HPDE6-E6E7 (cell line): ENCODE measurements at regions not wholly inside any gene's neighbourhood (a gene's known extent, or its start where the extent isn't known, plus 50 kb on each side); places are given as distances from the start of the nearest gene placed in this dataset.

Experiments
- DNase-seq: peaks from one replicate; pipeline ENCODE4 v3.0.0; 2011; ENCODE audit warnings: missing footprints; ENCODE audit errors: extremely low spot score

DNA sequence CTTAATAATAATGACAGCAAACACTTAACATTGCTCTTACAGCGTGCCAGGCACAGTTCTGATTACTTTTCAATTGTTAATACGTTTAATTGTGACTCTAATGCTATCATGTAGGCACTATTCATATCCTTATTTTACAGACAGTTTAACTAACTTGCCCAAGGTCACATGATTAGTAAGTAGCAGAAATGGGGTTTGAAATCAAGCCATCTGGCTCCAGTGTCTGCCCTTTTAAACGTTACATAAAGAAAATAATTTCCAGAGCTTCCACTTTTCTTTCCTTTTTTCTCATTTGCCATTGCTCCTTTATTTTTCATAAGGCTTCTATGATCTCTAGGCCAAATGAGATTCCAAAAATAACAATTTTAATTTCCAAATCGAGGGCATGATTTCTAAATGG, 50.6 kb upstream of the IKZF2 start:
- DNase-seq, result no peak

DNA sequence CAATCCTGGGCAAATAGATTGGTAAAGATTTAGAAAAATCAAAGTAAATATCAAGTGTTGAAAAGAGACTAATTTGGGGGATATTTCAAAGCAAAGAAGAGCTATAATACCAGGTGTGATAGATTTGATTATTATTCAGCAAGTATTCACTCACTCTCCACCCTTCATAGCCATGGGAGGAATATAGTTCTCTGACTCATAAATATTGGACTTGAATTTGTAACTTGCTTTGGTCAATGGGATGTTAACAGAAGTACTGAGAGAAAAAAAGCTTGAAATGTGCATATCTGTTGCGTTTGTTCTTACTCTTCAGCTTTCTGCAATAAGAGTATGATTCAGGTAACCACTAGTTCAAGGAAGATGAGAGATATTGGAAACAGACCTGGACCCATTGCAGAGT, 54.5 kb upstream of the IKZF2 start:
- no peak for DNase-seq

DNA sequence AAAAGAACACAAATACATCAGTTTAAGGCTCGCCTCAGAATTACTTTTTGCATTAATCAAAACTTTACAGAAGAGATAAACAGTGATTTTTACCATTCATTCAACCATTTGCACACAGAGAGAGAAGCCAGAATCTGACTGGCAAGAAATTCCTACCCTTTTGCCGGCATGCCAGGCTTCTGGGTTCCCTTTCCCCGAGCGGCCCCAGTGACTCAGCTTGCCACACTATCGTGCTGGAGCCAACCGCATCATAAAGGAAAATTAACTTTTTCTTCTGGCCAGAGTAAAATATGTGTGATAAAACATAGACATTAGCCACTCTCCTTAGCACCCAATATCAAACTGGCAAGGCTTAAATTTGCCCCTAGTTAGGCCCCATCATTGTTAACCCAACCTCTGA, 61.8 kb upstream of the IKZF2 start:
- DNase-seq, result no peak

DNA sequence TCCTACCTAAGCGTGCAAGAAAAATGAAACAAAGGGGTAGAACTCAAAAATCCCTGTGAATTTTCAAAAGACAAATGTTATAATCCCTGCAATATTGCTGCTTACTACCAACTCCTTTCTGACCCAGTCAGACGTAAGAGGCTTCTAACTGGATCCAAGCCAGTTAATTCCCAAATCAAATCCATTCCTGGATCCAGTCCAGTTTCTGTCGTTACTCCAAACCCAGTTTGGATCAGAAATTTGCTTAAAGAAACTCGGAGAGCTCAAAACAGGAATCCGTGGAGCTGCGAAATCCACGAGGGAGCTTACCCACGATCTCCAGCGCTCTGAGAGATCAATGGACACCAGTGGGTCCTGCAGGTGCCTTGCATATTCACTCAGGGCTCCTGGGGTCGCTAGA, 62.8 kb upstream of the IKZF2 start:
- DNase-seq, result no peak

DNA sequence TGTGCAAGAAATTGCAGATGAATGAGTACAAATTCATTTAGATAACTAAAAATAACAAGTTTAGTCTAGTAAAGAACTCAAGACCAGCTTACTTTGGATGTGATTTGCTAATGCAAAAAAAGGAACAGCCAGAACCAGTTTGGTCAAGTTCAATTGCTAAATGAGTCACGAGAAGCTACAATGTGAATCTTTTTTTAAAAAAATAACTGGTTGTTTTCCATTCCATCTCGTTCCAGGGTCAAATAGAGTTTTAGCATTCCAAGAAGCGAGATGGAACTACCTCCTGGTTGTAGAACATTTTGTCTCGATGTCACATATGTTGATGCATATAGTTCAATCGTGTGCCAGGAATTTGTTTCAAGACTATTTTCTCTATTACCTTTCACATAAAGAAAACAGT, 65.0 kb upstream of the IKZF2 start:
- peak; percentile 51 for DNase-seq

DNA sequence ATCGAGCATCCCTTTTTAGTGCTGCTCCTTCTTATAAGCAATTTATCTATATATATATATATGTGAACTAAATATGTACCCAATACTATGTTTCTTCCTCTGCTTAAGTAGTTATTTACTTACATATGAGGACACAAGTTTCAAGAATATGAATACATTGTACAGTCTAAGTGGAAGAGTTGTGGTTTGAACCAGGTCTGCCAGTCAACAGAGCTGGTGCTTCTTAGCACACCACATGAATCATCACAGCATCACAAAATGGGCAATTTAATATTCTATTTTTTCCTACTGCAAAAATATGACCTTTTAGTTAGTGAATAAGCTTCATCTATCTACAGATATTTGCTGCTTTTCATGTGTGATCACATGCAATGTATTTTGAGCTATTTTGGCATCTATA, 64.4 kb upstream of the SPAG16 start:
- no peak for DNase-seq

DNA sequence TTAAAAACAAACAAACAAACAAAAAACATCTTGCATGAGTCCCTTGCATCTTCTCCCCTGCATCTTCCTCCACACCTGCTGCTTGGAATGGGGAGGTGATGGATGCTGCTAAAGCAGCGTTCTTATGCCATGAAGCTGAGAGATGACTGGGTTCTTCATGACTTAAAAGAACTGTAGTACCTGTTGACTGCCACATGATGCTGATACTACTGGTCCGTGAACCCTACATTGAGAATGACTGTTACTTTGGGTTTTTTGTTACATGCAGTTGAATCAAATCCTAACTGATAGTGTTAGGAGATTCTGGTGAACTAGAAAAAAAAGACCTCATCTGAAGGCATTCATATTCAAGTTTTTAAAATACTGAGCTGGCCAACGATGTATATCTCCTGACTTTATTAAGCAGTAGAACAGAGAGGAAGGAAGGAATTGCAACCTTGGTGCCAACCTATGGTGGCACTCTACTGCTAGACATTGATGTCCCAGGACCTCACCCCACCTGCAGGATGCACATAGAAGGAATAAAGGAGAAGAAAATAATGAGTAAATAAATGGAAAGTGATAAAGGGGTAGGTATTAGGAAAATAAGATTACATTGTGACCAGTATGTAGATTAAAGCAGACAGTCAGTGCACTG, 63.2 kb upstream of the SPAG16 start:
- no peak for DNase-seq

DNA sequence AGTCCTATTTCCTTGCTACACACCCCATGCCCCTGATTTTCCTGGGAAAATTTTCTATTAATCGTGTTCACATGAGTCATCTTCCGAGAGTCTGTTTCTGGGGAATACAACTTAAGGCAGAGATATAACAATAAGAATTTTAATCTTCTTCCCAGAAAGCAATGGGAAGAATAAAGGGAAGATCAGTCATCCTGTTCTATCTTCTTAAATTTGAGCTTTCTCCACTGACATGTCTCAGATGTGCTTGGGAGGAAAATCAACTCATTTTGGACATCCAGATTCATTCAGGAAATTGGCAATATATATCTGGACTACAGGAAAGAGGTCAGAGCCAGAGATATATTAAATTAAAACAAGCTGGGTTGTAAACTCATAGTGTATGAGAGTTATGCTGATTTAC, 62.3 kb upstream of the SPAG16 start:
- DNase-seq, result no peak

DNA sequence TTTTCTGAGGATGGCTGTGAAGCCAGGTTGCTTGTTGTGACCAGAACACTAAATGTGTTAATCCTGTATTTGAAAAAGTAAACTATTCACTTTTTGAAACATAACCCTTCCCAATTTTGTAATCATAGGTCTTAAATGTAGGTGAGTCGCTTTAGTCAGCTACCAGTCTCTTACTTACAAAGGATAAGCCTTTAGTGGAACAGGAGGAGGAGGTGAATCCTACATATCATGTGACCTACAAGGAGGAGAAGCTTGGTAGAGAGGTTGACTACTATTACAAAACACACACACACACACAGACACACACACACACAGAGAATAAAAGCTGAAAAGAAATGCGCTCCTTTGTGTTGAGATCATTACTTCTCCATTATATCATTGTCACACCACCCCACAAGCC, 59.9 kb upstream of the SPAG16 start:
- DNase-seq, result no peak

DNA sequence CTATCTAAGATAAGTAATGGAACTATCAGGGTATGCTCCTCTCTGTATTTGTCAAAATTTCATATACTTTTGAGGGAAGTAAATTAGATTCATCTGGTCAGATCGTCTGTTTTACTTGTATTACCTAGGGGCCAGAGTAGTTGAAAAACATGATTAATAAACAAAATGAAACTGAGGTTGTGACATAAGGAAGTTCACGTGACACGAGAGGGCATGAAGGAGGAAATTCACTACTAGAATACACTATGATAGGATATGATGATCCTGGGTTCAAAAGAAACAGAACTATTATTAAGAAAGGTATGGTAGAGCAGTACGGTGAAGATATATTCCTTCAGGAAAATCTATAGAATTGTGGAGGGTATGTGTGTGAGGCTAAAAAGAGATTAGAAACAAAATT, 58.4 kb upstream of the SPAG16 start:
- no peak for DNase-seq

DNA sequence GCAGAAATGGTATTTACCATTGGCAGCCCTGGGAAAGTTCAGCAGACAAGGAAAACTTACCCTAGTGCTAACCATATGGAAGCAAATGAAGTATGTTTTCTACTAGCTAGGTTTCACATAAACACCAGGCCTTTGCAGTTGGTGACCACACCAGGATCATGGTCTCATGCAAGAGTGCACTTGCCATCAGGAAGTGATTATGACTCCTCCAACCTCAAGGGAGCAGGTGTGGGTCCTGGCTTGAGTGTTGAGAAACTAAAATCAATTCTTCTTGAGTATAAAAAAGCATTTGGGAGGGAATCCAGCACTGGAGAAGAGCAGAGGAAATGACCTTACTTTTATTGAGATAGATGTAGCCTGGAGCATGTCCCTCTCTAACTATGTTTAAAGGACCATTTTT, 56.8 kb upstream of the SPAG16 start:
- DNase-seq, result no peak

DNA sequence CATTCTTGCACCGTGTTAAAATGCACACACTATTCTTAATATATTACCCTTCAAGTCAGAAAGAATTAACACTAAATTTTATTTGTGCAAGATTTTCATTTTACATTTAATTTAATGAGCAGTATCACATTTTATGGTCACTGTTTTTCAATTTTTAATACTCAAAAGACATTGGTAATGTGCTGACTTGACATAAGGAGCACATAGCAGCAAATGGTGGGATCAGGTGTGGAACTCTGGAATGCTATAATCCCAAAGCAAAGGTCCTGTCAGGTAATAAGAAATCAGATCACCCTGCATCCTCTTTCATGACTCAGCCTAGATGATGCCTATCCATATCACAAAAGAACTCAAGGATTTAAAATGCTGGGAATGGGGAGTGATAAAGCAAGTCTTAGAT, 55.6 kb upstream of the SPAG16 start:
- no peak for DNase-seq

DNA sequence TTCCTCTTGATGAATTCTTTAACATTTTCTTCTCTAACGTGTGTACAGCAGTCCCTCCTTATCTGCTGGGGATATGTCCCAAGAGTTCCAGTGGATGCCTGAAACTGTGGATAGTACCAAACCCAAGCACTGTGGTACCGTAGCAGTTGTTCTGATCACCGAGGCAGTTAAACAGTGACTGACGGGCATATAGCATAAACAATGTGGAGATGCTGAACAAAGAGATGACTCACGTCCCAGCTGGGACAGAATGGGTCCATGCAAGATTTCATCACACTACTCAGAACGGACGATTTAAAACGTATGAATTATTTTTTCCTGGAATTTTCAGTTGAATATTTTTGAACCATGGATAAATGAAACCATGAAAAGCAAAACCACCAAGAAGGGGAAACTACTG, 54.5 kb upstream of the SPAG16 start:
- no peak for DNase-seq

DNA sequence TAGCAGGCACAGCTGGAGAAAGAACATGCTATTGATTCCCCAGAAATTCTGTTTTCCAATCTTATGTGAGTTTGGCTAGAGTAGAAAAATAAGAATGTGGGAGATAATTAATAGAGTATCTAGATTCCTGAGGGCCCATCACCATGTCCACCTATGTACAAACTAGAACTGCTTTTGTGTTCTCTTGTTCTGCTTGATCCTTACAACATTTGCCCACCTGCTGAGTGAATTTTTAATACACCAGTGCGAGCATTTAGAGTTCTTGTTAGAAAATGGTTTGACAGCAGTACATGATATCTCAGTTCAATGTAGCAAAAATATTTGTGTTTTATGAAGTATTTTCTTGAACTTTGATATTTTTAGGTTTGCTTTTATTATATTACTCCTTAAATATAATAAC, 52.3 kb upstream of the SPAG16 start:
- DNase-seq, result no peak

DNA sequence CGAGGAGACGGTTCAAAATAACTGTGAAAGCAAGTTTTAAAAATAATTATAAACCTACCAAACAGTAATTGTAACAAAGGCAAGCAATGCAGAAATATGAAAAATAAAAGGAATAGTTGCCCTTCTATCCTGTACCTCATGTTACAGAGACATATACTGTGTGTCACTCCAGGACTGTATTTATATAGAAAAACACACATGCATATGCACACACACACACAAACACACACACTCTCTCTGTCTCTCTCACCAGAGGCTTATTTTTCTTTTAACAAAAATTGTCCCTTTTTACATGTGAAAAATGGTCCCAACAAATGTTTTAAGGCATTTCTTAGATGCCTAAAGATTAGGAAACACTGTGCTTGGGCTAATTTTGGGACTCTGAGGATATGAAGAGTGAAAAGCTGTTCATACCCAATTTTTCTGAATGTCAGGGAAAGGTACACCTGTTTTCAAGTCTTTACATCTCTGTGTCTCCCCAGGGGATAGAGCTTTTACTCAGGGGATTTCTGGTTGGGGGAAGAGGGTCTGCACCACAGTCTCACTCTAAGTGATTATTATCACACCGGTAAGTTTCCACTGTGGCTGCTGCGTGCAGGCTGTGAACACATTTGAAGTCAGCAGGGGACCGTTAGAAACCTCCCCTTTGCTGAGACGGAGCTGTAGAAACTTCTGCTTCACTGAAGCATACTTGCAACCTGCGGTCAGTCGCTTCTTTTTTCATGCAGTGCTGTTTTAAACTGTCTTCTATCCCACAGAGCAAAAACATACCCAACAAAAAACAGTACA, 51.4 kb upstream of the SPAG16 start:
- DNase-seq, result no peak

DNA sequence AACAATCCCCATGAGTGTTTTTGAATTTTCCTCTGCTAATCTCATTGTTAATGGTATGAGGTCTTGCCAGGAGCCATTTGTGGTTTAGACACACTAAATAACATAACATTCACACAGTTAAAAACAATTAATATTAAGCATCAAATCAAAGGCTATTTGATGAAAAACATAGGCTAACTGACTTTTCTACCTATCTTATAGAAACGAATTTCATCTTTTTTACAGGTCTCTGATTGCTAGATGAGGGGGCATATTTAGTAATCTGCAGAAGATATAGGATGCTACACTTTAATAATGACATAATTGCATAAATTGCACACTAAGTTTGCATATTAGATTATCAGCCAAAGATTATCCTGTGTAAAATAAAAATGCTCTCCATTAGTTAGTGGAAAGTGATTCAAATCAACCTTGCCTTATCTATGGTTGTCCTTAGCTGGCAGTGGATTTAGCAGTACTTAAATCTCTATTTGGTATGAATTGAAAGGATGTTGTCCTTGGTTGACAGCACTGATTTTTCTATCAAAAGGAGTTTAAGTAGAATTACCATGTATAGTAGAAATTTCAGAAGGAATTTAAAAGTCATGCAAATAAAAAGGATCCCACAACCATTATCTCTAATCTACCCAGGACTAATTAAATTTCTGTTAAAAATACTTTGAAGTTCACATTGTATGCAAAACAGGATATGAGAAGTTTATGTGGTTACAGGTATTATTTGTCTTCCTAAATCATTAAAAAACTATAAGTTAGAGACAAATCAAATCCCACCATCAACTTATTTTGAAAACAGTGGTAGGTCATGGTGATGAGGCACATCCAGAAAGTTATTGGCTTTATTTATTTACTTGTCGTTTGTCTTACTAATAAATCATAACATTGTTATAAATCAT, 50.6 kb upstream of the SPAG16 start:
- no peak for DNase-seq
